BLaER1 treated with 17β-estradiol and CSF1 and Interleukin-3, amounts not matched to agents 10 nM and 100 nM (cell line): ENCODE measurements at regions not wholly inside any gene's neighbourhood (a gene's known extent, or its start where the extent isn't known, plus 50 kb on each side); places are given as distances from the start of the nearest gene placed in this dataset.

Source experiments
- H3K27ac ChIP-seq, 11 experiments: shearing (Covaris generic); formaldehyde crosslinking; 2 replicates each; pipeline ENCODE4 v1.8.1; 2022
- H3K27me3 ChIP-seq, 11 experiments: shearing (Covaris generic); formaldehyde crosslinking; 2 replicates each; pipeline ENCODE4 v1.8.1; 2022
- H3K36me3 ChIP-seq, 11 experiments: shearing (Covaris generic); formaldehyde crosslinking; 2 replicates each; pipeline ENCODE4 v1.8.1; 2022
- H3K4me1 ChIP-seq, 10 experiments: shearing (Covaris generic); formaldehyde crosslinking; 2 replicates each; pipeline ENCODE4 v1.8.1; 2022
- H3K4me2 ChIP-seq, 11 experiments: shearing (Covaris generic); formaldehyde crosslinking; 2 replicates each; pipeline ENCODE4 v1.8.1; 2022
- H3K4me3 ChIP-seq, 10 experiments: shearing (Covaris generic); formaldehyde crosslinking; 2 replicates each; pipeline ENCODE4 v1.8.1; 2022
- H3K9ac ChIP-seq, 11 experiments: shearing (Covaris generic); formaldehyde crosslinking; 2 replicates each; pipeline ENCODE4 v1.8.1; 2022
- H3K9me3 ChIP-seq, 11 experiments: shearing (Covaris generic); formaldehyde crosslinking; replicated peaks in 1 of 11; 2 replicates each; pipeline ENCODE4 v1.8.1; 2022
- H4K20me1 ChIP-seq, 11 experiments: shearing (Covaris generic); formaldehyde crosslinking; 2 replicates each; pipeline ENCODE4 v1.8.1; 2022
- Cebpa-rat ChIP-seq, 11 experiments: shearing (Covaris generic); IDR thresholded peaks; 2 replicates each; pipeline ENCODE4 v1.8.1; 2022

GRCh38 chr1:55636696-55637095 lies 421.5 kb upstream of the USP24 start:
- H3K4me3 ChIP-seq, result no peak overlapping the region
- H3K36me3 ChIP-seq, result no peaks in the 10 kb centered on the region
- H3K27me3 ChIP-seq, result no peaks in the 10 kb centered on the region
- no peak for TF ChIP-seq Cebpa-rat (IDR thresholded peaks at IDR 0.05)
- peaks cover 0 to 10% (median 6%) of the 10 kb centered on the region in 11 experiments; a peak in 7 of 22 replicates for H3K9me3 ChIP-seq
- H4K20me1 ChIP-seq, result no peaks in the 10 kb centered on the region
- H3K9ac ChIP-seq, result no peak overlapping the region
- no peak overlapping the region for H3K4me2 ChIP-seq
- H3K27ac ChIP-seq, result no peak overlapping the region
- H3K4me1 ChIP-seq, result peaks cover 11 to 30% (median 13%) of the 10 kb centered on the region in 10 experiments; a peak in 18 of 20 replicates

DNA sequence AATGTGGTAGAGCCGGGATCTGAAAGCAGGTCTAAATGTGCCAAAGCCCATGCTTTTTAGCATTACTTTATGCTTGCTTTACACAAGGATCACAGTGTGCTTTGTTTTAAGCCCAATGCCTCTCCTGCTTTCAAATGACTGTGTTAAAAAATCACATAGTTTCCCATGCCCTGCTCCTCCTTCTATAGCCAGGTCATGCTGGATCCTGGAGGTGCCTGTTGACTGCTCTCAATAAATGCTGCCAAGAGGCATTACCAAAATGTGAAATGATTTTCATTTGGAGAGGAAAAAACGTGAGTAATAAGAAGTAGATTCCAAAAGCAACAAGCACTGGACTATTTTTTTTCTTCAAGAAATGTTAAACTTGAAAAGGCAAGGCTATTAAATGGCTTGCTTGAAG lies 420.7 kb upstream of the USP24 start:
- Histone ChIP-seq H3K27ac (no peak overlapping the region), H3K4me1 (peaks cover 3 to 25% (median 5%) of the 10 kb centered on the region in 10 experiments; a peak in 18 of 20 replicates)
- no peak for TF ChIP-seq Cebpa-rat (IDR thresholded peaks at IDR 0.05)

DNA sequence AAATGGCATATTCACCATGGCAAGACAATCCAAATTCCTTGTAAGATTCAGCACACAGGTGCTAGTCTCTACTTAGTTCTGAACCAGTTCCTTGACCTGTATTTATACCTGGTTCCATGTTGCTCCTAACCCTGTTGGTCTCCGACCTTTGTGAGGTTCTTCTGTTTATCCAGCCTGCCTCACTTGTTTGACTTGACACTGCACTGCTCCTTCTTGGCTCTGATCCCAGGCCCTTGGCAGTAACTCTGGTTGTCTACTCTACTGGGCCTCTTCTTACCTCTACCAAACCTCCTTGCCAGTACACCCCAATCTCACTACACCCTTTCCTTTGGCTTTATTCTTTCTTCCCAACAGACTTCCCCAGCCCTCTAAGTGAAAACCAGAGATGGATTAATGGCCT lies 419.4 kb upstream of the USP24 start:
- no peaks in the 10 kb centered on the region for H3K36me3 ChIP-seq
- no peak for TF ChIP-seq Cebpa-rat (IDR thresholded peaks at IDR 0.05)
- no peak overlapping the region for H3K27ac ChIP-seq
- no peak overlapping the region for H3K4me3 ChIP-seq
- peaks cover 0 to 16% (median 0%) of the 10 kb centered on the region in 10 experiments; a peak in 5 of 20 replicates for H3K4me1 ChIP-seq
- peaks cover 0 to 16% (median 6%) of the 10 kb centered on the region in 11 experiments; a peak in 7 of 22 replicates for H3K9me3 ChIP-seq
- no peaks in the 10 kb centered on the region for H4K20me1 ChIP-seq
- no peaks in the 10 kb centered on the region for H3K27me3 ChIP-seq
- H3K4me2 ChIP-seq, result no peak overlapping the region
- no peak overlapping the region for H3K9ac ChIP-seq

More for the DNA sequence above, 420.7 kb upstream of the USP24 start:
- Histone ChIP-seq H3K9ac (no peak overlapping the region), H4K20me1 (no peaks in the 10 kb centered on the region), H3K9me3 (peaks cover 0 to 10% (median 6%) of the 10 kb centered on the region in 11 experiments; a peak in 7 of 22 replicates), H3K4me2 (no peak overlapping the region), H3K4me3 (no peak overlapping the region), H3K36me3 (no peaks in the 10 kb centered on the region), H3K27me3 (no peaks in the 10 kb centered on the region)

GRCh38 chr1:55632906-55633305 lies 417.7 kb upstream of the USP24 start:
- Histone ChIP-seq H3K9ac (no peak overlapping the region), H3K9me3 (peaks cover 0 to 16% (median 6%) of the 10 kb centered on the region in 11 experiments; a peak in 7 of 22 replicates), H3K36me3 (no peaks in the 10 kb centered on the region), H3K4me3 (no peak overlapping the region), H3K4me1 (peaks cover 0 to 16% (median 0%) of the 10 kb centered on the region in 10 experiments; a peak in 5 of 20 replicates), H3K27ac (no peak overlapping the region), H3K4me2 (peak overlapping the region in 2 of 11 experiments; percentile 18 to 61; a peak in 2 of 22 replicates), H4K20me1 (no peaks in the 10 kb centered on the region), H3K27me3 (no peaks in the 10 kb centered on the region)
- no peak for TF ChIP-seq Cebpa-rat (IDR thresholded peaks at IDR 0.05)

DNA sequence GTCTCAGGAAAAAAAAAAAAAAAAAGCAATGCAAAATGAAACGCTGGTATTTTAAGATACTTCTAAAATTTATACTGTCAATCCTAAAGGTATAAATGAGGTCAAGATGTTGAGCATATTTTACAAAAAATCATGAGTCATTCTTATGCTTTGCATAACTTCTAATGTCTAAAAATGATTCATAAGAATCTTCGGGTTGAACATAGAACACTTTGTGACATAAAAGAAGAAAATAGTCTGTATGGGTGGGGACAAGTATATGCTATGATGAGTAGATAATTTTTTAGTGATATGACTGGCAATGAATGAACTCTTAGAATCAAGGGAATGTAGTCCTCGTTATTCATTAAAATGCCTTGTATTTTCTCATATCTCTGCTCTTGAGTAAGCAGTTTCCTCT lies 416.9 kb upstream of the USP24 start:
- H3K36me3 ChIP-seq, result no peaks in the 10 kb centered on the region
- peaks cover 0 to 16% (median 0%) of the 10 kb centered on the region in 10 experiments; a peak in 5 of 20 replicates for H3K4me1 ChIP-seq
- peak overlapping the region in 2 of 11 experiments; percentile 18 to 61; a peak in 4 of 22 replicates for H3K4me2 ChIP-seq
- no peak for TF ChIP-seq Cebpa-rat (IDR thresholded peaks at IDR 0.05)
- no peaks in the 10 kb centered on the region for H3K27me3 ChIP-seq
- H3K9ac ChIP-seq, result no peak overlapping the region
- H3K27ac ChIP-seq, result peak overlapping the region in 1 of 11 experiments; percentile 11; a peak in 1 of 22 replicates
- no peaks in the 10 kb centered on the region for H4K20me1 ChIP-seq
- H3K4me3 ChIP-seq, result no peak overlapping the region
- H3K9me3 ChIP-seq, result peaks cover 0 to 14% (median 4%) of the 10 kb centered on the region in 11 experiments; a peak in 7 of 22 replicates

GRCh38 chr1:55631509-55631908 lies 416.3 kb upstream of the USP24 start:
- TF ChIP-seq Cebpa-rat (IDR thresholded peaks at IDR 0.05), result no peak
- Histone ChIP-seq H4K20me1 (no peaks in the 10 kb centered on the region), H3K27me3 (no peaks in the 10 kb centered on the region), H3K4me1 (peaks cover 0 to 16% (median 0%) of the 10 kb centered on the region in 10 experiments; a peak in 5 of 20 replicates), H3K9me3 (peaks cover 0 to 8% (median under 1%) of the 10 kb centered on the region in 11 experiments; a peak in 5 of 22 replicates), H3K4me3 (no peak overlapping the region), H3K27ac (no peak overlapping the region; a peak in 1 of 22 replicates), H3K9ac (no peak overlapping the region), H3K36me3 (no peaks in the 10 kb centered on the region), H3K4me2 (peak overlapping the region in 2 of 11 experiments; percentile 18 to 61; a peak in 3 of 22 replicates)

GRCh38 chr1:55626326-55626725 lies 411.2 kb upstream of the USP24 start:
- no peak for TF ChIP-seq Cebpa-rat (IDR thresholded peaks at IDR 0.05)
- no peak overlapping the region for H3K4me2 ChIP-seq
- H3K27ac ChIP-seq, result no peak overlapping the region
- H3K27me3 ChIP-seq, result no peaks in the 10 kb centered on the region
- no peaks in the 10 kb centered on the region for H3K36me3 ChIP-seq
- peaks cover 0 to 1% (median 0%) of the 10 kb centered on the region in 10 experiments; a peak in 2 of 20 replicates for H3K4me1 ChIP-seq
- H3K9ac ChIP-seq, result no peak overlapping the region
- H3K9me3 ChIP-seq, result peaks cover 0 to 16% (median 0%) of the 10 kb centered on the region in 11 experiments; a peak in 4 of 22 replicates
- no peak overlapping the region for H3K4me3 ChIP-seq
- no peaks in the 10 kb centered on the region for H4K20me1 ChIP-seq

DNA sequence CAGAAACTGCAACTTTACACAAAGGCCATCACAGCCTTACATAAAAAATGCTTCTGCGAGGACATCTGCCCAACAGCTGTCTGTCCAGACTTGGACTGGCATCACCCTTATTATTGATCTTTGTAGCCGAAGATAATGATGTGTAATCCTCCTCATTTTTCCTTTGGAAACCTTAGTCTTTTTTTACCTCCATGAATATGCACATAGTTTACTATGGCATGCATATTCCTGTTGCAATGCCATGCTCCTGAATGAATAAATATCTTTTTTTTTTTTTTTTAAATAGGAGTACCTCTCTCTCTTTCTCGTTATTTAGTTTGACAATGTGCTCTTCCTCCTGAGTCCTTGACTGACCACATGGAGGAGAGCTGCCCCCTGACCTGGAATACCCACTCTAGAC lies 409.6 kb upstream of the USP24 start:
- Histone ChIP-seq H3K4me3 (no peak overlapping the region), H3K27me3 (no peaks in the 10 kb centered on the region), H3K9me3 (peaks cover 0 to 10% (median 0%) of the 10 kb centered on the region in 11 experiments; a peak in 3 of 22 replicates), H4K20me1 (no peaks in the 10 kb centered on the region), H3K9ac (no peak overlapping the region), H3K27ac (no peak overlapping the region), H3K36me3 (no peaks in the 10 kb centered on the region), H3K4me2 (no peak overlapping the region), H3K4me1 (peaks cover 0 to 7% (median 0%) of the 10 kb centered on the region in 10 experiments; a peak in 2 of 20 replicates)
- no peak for TF ChIP-seq Cebpa-rat (IDR thresholded peaks at IDR 0.05)

DNA sequence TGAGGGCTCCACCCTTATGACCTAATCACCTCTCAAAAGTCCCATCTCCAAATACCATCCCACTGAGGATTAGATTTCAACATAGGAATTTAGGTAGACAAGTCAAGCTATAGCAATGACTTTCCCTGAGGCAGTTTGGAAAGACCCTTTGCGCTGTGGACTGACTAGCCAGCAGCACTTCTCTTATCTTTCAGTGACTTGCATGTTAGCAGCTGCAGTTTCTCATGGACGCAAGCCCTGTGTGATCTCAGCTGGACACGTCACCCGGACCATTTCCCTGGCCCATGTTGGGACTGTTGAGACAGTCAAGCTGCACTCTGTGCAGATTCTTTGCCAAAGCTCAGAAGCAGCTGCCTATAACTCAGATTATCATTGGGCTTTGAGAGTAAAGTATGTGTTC lies 408.1 kb upstream of the USP24 start:
- Histone ChIP-seq H3K4me2 (no peak overlapping the region), H3K27me3 (no peaks in the 10 kb centered on the region), H3K9ac (no peak overlapping the region), H4K20me1 (no peaks in the 10 kb centered on the region), H3K9me3 (peaks cover 0 to 14% (median 0%) of the 10 kb centered on the region in 11 experiments; a peak in 3 of 22 replicates), H3K36me3 (no peaks in the 10 kb centered on the region), H3K27ac (no peak overlapping the region), H3K4me3 (no peak overlapping the region), H3K4me1 (peaks cover 0 to 7% (median 0%) of the 10 kb centered on the region in 10 experiments; a peak in 2 of 20 replicates)
- no peak for TF ChIP-seq Cebpa-rat (IDR thresholded peaks at IDR 0.05)

DNA sequence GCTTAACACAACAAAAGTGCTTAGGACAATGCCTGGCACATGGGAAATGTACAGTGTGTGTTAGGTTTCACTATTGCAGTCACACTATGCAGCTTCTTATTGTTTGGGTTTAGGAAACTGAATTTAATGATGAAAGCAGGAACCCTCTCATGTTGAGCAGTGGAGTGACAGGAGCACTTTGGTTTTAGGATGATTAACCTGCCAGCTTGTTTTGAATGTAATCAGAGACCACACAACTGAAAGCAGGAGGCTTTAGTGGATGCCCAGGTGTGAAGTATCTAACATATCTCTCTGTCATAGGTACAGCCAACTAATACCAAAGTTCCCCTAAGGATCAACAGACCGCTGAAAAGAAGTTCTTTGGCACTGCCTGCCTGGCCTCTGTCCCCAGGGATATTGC lies 406.9 kb upstream of the USP24 start:
- peaks cover 0 to 14% (median 0%) of the 10 kb centered on the region in 11 experiments; a peak in 3 of 22 replicates for H3K9me3 ChIP-seq
- H3K9ac ChIP-seq, result no peak overlapping the region
- H3K27me3 ChIP-seq, result no peaks in the 10 kb centered on the region
- no peaks in the 10 kb centered on the region for H3K36me3 ChIP-seq
- H3K4me3 ChIP-seq, result no peak overlapping the region
- no peak for TF ChIP-seq Cebpa-rat (IDR thresholded peaks at IDR 0.05)
- H3K4me2 ChIP-seq, result no peak overlapping the region
- no peak overlapping the region for H3K27ac ChIP-seq
- peaks cover 0 to 12% (median 0%) of the 10 kb centered on the region in 10 experiments; a peak in 2 of 20 replicates for H3K4me1 ChIP-seq
- no peaks in the 10 kb centered on the region for H4K20me1 ChIP-seq
